GM12865 (cell line): ENCODE measurements at regions not wholly inside any gene's neighbourhood (a gene's known extent, or its start where the extent isn't known, plus 50 kb on each side); places are given as distances from the start of the nearest gene placed in this dataset.

ENCODE experiments used
- DNase-seq: peaks from one replicate; pipeline ENCODE4 v3.0.0; 2010; ENCODE audit warnings: low read depth
- H3K4me3 ChIP-seq: 2 replicates; pipeline ENCODE4 v1.5.1; 2011; ENCODE audit warnings: mild to moderate bottlenecking, low read depth, low read length, control low read depth
- CTCF ChIP-seq: IDR thresholded peaks from 2 replicates; pipeline ENCODE4 v1.5.1; 2011; ENCODE audit warnings: low read length, control low read depth, low read depth, inconsistent platforms; ENCODE audit not compliant: insufficient read depth; ENCODE audit errors: missing control alignments

- TF ChIP-seq CTCF = no peak
- no peak for DNase-seq
- no peak overlapping the region for H3K4me3 ChIP-seq
Observed at GRCh38 chr20:39089797-39090196, 127.7 kb downstream of the DHX35 start.
